GM21360 (cell line): ENCODE measurements at regions not wholly inside any gene's neighbourhood (a gene's known extent, or its start where the extent isn't known, plus 50 kb on each side); places are given as distances from the start of the nearest gene placed in this dataset.
"Not testable (repeated sequence)": the region's sequence is repeated elsewhere in the genome, so short reads cannot be mapped to it uniquely, and the experiment has no call there.

Source experiments
- ATAC-seq: cut with Tn5 transposase; IDR thresholded peaks from one replicate; pipeline ENCODE4 v1.9.1; 2021; ENCODE audit warnings: mild to moderate bottlenecking, moderate library complexity; ENCODE audit not compliant: unreplicated experiment

DNA sequence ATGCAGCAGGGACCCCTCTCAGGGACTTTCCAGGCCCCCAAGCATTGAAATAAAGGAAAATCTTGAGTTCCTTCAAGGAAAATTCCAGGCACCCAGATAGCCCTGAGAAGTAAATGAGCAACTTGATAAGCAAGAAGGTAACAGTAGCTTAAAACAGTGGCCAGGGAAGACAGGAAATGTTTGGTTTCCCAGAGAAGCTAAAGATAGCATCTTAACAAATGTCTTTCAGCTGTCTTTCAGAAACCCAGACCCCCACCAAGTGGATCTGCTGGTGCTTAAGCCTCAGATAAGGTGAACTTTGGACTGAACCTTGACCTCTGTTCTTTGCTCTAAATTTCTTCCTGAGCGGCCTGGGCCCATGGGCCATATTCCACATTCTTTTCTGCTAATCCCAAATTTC lies 117.8 kb upstream of the CST7 start:
- ATAC-seq = no peak

DNA sequence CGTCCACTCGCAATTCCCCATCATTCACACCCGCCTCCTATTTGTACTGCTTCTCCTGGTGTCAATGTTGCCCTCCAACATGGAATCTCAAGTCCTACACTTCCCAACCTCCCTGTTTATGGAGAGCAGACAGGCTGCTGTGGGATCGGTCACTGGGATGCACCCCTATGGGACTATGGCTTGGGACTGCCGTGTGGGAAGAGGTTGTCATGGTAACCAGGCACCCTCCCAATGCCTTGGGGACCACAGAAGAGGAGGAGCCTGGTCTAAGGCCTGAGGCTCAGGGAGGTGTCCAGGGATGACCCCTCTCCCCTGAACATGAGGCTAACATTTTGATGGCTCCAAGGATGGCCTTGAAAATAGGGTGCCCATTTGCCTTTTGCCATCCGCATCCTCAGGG lies 116.6 kb upstream of the CST7 start:
- no peak for ATAC-seq

DNA sequence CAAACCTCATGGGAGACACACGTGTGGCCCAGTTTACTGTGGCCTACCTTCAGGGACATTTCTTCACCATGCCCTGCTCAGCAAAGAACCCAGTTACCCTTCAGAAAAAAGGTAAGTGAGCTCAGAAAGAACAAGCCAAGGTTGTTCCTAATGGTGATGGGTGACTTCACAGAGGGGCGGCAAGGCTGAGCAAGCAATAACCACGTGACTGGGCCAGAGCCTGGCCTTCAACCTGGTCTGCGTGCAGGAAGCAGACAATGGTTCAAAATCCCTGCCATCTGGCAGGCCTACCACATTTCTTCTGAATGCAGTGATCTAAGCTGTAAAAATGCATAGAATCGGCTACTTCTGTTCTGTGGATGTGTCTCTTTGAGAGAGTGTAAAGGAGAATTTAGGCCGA lies 115.5 kb upstream of the CST7 start:
- no peak for ATAC-seq

DNA sequence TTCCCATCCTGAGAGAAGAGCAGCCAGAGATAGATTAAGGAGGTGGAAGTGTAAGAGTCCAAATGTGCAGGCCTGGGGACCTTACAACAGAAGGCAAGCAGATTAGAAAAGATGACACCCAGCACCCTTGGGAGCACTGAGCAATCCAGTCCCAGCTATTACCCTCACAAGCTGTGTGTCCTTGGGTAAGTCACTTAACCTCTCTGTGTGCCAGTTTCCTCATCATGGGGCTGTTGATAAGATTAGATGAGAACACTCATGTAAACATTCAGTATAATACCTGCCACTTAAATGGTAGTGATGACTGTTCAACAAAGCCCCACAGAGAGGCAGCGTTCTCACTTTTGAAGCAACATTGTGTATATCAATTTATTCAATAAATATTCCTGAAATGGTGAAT lies 114.8 kb upstream of the CST7 start:
- ATAC-seq = no peak

DNA sequence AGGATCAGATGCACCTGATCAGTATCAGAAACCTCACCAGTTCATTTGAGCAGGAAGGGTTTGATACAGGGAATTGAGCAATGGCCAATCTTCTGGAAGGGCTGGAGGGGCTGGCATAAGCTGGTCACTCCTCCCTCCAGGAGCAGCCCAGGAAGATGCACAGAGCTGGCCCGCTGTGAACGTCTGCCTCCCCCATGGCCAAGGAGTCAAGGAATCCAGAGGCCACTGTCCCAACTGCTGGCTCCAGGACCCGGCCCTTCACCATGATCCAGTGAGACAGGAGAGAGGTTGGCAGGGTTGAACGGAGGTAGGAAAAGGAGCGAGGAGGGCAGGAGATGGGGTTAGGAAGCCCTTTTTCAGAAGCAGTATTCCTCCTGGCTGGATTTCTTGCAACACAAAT lies 113.9 kb upstream of the CST7 start:
- no peak for ATAC-seq

DNA sequence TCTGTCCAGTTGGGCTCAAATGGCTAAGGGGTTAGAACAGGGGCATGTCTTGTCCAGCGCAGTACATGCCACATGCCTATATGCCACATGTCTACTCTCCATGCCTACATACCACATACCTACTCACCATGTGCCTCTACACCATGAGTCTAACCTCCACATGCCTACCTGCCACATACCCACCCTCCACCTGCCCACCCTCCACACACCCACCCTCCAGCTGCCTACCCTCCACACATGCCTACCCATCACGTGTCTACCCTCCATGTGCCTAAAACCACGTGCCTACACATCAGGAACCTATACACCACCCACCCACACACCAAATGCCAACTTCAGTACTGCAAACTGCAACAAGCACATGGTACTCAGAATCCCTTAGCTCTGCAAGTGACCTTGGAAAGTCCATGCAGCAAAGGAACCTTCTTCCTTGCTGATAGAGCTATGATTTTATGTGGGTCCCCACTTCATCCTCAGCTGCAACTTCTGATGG lies 113.0 kb upstream of the CST7 start:
- no peak for ATAC-seq

DNA sequence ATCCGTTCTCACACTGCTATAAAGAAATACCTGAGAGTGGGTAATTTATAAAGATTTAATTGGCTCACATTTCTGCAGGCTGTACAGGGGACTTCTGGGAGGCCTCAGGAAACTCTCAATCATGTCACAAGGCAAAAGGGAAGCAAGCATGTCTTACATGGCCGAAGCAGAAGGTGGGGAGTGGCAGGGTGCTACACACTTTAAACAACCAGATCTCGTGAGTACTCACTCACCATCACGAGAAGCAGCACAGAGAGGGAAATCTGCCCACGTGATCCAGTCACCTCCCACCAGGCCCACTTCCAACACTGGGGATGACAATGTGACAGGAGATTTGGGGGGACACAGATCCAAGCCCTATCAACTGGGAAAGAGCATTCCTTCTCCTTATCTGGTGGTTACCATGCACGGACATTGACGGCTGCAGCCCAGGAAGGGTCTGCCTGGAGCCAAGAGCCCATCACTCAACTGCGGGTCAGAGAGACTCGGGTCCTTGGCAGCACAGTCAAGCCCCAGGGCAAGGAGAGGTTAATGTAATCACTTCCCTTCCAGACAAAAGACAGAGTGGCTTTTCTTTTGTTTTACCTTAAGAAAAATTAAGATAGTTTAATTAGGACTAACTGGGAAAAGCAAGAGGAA lies 112.3 kb upstream of the CST7 start:
- ATAC-seq = no peak

DNA sequence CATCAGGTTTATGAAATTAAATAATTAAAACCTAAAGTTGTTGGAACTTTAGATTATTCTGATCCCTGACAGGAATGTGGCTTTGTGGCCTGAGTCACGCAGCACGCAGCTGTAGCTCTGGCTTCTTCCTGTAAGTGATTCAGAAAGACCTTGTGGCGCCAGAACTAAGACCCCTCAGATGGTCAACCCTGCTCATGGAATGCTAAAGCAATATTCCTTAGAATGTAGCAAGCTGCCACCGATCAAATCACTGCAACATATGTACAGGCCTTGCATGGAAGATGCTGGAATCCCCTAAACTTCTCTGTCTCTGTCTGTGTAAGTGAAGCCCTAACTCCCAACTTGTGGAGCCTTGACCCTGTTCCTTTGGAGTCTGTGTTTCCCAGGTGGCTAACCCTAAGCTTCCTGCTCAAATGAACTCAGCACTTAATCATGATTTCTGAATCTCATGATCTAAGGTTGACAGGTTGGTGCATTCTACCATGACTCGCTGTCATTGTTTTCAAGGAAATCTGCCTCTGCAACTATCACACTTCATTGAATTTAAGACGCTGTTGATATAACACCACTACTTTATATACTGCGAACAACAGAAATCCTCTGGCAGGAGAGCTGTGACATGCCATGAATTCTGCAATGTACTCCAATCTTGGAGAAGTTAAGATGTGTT lies 111.2 kb upstream of the CST7 start:
- no peak for ATAC-seq

DNA sequence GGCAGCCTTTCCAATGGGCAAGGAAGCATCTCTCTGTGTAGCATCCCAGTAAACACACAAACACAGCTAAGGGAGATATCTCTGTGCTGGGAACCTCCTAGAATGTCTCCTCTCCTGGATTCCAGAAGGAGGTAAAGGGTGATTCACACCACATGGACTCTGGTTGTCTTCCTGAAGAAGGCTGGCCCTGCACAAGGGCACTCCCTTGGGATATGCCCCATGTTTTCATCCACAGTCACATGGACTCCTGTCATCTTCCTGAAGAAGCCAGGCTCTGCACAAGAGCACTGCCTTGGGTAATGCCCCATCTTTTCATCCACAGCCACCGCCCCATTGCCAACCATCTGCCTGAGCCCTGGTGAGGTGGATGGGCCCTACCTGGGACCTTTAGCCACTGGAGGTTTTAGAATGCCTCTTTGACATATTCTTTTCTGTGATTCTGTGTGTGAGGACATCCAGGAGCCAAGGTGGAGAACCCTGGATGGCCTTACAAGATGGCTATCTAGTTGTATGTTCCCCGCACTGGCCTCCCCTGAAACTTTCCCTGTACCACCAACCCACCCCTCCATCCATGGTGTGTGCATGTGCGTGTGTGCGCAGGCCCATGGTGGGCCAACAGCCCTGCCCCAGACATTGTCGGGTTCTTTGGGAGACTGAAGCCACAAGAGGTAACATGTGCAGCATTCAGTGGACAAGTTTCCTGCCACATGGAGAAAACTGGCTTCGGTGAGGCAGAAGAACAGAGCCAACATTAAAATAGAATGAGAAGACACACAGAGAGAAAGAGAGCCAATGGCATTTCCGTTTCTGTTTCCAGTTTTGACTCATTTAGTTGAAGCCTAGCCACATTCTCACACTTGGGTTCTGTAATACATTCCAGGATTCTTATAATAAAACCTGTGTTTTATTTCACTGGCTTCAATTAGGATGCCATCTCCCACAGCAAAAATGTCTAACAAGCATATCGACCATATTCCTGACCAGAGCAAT lies 110.2 kb upstream of the CST7 start:
- no peak for ATAC-seq

DNA sequence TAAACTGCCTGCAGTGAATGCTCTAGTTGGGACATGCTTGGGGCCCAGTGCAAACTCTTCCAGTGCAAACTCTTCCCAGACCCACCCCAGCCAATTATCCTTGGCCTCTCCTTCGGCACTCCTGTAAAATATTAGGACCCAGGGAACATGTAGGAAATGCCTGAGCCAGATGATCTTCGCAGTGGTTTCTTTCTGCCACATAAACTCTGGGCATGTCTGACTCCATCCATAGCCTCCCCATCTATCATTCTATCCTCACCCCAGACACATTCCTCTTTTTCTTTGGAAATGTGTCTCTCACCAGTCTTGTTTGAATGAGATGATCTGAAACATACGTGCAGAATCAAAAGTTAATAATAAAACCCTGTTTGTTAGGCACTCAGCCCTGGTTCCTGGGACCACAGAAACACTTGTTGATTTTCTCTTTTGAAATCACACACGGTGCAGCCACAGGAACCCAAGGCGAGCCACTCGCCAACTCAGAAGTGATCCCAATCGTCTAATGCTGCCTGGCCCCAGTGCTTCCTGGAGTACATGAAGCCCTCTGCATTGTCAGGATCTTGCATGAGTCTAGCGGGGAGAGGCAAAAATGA lies 108.9 kb upstream of the CST7 start:
- ATAC-seq = no peak

DNA sequence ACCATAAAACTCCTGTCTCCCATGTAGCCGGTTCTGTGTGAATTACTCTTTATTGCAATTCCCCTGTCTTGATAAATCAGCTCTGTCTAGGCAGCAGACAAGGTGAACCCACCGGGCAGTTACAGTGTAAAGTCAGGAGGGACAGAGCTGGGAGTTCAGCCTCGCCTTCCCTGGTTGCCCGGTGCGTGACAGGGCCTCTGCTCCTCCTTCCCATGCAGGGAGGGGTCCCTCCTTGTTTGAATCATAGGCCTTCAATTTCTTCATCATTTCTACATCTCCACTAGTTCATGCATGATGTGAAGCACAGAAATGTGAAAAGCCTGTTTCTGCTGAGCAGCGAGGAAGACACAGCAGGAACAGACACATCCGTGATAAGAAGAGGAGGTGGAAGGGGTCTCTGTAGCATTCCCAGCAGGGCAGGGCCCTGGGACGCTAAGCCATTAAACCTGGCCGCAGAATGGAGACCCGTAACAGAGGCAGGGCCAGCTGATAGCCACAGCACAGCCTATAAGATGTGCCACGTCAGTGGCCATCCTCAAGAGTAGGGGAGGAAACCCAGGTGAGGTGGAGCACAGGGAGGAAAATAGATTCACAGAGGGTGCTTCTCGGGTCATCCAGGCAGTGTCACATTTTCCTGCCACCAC lies 106.7 kb upstream of the CST7 start:
- ATAC-seq = no peak

DNA sequence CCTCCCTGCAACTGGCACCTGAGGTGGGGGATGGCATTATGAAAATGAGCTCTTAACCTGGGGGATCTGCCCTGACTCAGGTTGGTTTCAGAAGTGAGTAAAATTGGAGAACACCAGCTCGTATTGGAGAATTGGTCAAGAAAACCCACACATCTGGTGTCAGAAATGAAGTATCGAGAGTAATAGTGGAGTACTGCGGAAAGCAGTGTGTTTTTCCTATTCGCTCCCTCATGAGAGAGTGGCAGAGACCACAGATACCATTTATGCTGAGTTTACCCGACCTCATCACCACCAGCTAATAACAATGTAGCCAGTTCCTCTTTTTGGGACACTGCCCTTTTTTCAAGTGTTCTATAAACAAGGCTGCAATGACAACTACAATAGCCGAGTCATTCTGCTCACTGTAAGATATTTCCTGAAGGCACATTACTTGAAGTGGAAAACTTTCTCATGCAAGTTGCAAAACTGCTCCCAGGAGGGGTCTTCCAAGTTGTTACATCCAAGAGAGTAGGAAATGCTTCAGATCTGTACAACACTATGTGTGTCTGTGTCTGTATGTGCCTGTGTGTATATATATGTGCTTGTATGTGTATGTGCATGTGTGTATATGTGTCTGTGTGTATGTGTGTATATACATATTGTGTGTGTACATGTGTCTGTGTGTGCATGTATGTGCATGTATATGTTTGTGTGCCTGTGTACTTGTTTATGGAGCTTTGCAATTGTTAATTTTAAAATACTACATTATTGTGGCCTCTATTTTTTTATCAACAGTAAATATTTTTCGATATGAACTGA lies 106.0 kb upstream of the CST7 start:
- peak; percentile 92 for ATAC-seq

DNA sequence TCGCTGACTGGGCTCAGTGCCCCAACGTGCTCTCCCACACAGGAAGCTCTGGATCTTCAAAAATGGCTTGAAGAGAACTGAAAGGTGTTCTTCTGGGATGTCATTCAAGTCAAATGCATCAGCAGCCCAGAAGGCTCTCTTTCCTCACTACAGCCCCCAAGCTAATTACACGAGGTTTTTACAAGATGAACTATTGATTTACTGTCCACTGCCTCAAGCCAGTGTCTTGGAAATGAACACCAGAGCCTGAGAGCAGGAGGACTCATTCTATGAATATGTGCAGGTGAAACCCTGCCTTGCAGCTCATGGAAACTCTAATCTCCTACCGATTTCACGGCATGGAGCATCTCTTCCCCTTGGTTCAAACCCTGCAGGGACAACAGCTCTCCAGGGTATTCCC lies 98.9 kb upstream of the CST7 start:
- ATAC-seq = no peak

DNA sequence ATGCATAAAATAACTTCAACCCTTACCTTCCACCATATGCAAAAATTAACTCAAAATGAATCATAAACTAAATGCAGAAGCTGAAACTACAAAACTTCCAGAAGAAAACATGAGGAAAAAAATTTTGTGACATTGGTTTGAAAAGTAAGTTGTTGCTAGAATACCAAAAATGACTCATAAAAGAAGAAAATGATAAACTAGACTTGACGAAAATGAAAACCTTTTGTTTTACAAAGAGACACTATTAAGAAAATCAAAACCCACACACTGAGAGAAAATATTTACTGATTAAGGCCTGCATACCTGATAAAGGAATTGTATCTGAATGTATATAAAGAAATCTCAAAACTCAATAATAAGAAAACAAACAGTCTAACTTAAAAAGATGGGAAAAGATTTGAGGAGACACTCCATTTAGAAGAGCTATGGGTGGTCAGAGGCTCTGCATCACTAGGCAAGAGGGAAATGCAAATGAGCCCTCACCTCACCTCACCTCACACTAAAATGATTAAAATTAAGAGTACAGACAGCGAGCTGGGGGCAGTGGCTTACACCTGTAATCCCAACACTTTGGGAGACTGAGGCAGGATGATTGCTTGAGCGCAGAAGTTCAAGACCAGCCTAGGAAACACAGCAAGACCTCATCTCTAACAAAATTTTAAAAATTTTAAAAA lies 97.6 kb upstream of the CST7 start:
- ATAC-seq = no peak

DNA sequence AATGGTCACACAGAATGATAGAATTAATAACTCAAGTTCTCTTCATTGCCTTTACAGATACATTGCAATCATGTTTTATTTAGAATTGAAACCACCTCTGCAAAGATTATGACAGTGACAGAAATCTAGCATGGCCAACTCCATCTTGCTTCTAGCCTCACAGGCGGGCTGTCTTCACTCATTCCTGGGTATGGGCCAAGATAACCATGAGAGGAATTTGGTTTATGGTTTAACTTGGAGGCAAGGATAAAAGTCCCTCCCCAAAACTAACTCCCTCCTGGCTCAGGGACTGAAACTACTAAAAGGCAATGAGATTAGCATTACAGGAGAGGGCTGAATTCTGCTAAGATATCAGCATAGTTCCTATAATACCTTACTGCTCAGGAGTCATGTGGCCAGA lies 95.2 kb upstream of the CST7 start:
- no peak for ATAC-seq

DNA sequence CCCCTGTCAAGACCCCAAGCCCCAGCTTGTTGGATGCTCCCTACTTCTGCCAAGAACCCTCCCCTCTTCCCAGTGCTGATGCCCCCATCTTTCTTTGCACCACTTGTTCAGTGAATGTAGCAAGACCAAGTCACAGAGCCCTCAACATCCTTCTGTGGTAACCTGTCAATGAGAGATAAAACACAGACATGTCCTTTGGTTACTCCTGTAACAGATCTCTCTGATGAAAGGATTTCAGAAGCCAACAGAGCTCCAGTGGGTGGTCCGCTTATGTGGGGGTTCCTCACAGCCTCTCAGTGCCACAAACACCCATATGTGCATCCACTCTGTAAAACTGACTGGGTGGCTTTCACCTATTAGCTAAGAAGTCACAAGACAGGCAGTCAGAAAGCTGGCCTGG lies 93.2 kb upstream of the CST7 start:
- ATAC-seq = no peak

DNA sequence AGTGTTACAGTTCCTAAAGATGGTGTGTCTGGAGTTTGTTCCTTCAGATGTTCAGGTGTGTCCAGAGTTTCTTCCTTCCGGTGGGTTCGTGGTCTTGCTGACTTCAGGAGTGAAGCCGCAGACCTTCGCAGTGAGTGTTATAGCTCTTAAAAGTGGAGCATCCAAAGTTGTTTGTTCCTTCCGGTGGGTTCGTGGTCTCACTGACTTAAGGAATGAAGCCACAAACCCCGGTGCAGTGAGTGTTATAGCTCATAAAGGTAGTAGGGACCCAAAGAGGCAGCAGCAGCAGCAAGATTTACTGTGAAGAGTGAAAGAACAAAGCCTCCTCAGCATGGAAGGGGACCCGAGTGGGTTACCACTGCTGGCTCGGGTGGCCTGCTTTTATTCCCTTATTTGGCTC lies 90.6 kb upstream of the CST7 start:
- ATAC-seq = not testable (repeated sequence)

DNA sequence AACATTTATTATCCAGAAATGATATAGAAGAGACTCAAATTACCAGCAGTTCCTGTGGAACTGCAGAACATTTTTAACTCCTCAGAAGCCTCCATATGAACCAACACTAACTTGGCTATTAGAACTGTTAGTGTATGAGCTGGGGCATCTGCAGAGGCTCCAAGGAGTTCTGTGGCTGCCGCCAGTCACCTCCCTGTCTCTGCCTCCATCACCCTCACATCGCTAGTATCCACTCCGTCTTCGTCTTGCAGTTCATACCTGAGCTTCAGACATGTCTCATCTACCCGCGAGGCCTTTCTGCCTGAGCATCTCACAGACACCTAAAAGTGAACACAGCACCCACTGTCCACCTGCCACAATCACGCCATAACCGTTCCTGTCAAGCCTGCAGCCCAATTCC lies 89.5 kb upstream of the CST7 start:
- ATAC-seq = no peak

DNA sequence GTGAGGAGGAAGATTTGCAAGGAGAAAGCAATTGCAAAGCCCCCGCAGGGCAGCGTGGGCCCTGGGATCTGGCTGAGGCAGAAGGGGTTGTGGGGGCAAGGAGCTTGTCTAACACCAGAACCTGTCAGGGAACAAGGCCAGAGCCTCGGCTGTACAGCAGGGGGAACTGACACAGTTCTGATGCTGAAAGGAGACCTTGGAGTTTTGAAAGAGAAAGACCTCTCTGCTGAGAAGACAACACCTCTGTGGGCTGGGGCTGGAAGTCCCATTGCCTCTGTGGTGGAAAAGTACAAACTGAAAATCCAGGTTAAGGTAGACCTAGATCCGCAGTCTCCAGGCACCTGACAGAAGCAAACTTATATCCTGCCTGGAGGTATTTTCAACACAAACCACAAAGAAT lies 86.9 kb upstream of the CST7 start:
- no peak for ATAC-seq
